NOMO-1 (cell line): ENCODE measurements at regions not wholly inside any gene's neighbourhood (a gene's known extent, or its start where the extent isn't known, plus 50 kb on each side); places are given as distances from the start of the nearest gene placed in this dataset.

Experiments
- DNase-seq, 2 experiments: peaks; one replicate each; lab custom pipeline; 2025; ENCODE audit not compliant: unreplicated experiment in 2 of 2; lab: John Stamatoyannopoulos, UW

DNA sequence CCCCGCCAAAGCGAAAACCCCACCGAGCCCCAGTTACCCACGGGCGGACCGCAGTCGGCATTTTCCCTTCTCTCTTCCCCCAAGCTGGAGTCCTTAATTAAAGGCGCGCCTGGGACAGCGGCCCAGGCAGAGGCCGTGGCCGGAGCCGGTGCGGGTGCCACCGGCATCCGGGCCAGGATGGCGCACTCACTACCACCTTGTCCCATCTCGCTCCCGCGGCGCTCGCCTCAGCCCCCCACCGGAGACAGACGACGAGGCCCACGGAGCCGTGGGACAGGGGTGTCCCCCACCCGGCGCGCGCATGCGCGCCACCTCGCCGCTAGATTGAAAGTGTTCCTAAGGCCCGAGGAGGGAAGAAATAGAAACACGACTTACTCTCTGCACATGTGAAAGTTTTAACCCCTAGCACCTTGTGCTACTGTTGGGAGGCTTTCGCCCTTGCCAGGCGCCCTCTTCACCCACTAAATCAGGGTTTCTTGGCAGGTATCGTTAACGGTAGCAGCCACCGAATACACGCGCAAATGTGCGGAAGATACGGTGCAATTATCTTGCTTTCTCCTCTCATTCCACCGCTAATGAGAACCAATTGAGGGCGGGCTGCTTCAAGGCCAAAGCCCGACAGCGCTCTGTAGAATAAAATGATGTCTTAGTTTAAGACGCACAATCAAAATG lies 64.3 kb upstream of the CCDC160 start:
- DNase-seq, result no peak

- no peak for DNase-seq
Observed at GRCh38 chrX:134173541-134174272, 63.3 kb upstream of the CCDC160 start.

GRCh38 chrX:134174273-134174660 lies 62.7 kb upstream of the CCDC160 start:
- no peak for DNase-seq

GRCh38 chrX:134174859-134175258 lies 62.1 kb upstream of the CCDC160 start:
- DNase-seq, result no peak

- no peak for DNase-seq
Observed at GRCh38 chrX:134177527-134177926, 59.5 kb upstream of the CCDC160 start.

GRCh38 chrX:134180601-134181274 lies 56.2 kb upstream of the CCDC160 start:
- no peak for DNase-seq

DNA sequence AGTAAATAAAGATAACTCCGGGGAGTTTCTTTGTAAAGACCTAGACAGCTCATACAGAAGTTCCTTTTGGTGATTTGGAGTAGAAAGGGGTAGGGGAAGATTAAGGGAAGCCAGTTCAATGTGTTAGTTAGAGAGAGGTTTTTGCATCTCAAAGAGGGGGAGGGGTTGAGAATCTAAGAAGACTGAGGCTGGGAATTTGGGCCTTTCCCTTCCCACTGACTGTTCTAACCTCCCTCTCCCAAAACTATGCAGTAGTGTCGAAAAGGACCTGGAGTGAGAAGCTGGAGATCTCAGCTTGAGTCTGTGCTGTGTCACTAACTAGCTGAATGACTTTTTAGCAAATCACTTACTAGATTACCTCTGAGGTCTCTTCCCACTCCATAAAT lies 55.7 kb upstream of the CCDC160 start:
- no peak for DNase-seq

GRCh38 chrX:134183665-134184064 lies 53.3 kb upstream of the CCDC160 start:
- DNase-seq, result no peak

GRCh38 chrX:134184936-134185335 lies 52.0 kb upstream of the CCDC160 start:
- no peak for DNase-seq

- peak; percentile 6 to 55 for DNase-seq
Observed at GRCh38 chrX:134186362-134187121, 50.4 kb upstream of the CCDC160 start.
